ENCODE measurements at regions not wholly inside any gene's neighbourhood (a gene's known extent, or its start where the extent isn't known, plus 50 kb on each side); places are given as distances from the start of the nearest gene placed in this dataset.
A peak's percentile ranks its signal among the peaks of the same experiment; 100 is the strongest.

DNA sequence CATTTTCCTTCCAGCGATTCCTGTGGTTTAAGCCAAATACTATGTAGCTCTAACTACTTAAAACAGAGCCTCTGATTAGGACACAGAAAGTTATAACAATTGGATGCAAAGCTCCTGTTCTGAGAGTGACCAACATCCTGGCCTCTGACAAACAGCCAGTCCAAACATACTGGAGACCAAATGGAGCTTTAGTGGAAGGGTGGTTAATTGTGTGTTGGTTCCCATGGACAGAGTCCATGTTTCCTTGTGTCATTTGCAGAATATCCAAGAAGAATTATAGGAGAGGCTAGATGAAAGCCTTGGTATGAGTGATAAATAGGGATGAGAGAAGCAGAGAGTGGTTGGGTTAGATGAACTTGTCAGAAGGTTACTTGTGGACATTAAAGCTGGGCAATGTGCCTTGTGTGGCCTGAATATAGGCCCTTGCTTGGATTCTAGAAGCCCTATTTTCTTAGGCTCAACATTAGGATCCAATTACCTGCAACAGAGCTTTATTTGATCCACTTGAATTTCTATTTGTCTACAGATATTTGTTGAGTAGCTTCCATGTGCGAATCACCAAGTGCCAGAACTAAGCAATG lies 180.5 kb upstream of the GORAB start:
- Histone ChIP-seq H3K27me3 (ENCODE audit: insufficient read depth, low read length) (no peaks in the 10 kb centered on the region), H3K9me3 (ENCODE audit: control insufficient read depth in 1 of 2, low read length in 2 of 2) (no peaks in the 10 kb centered on the region), H3K4me3 (ENCODE audit: low read length in 2 of 2) (no peak overlapping the region), H3K36me3 (ENCODE audit: insufficient read depth, low read length) (no peaks in the 10 kb centered on the region), H3K27ac (ENCODE audit: low read depth, low read length) (no peak overlapping the region), H3K4me1 (ENCODE audit: insufficient read depth, low read length) (no peaks in the 10 kb centered on the region)
- no peaks in the 10 kb centered on the region for H3K4me1 Mint-ChIP-seq
- H3K27ac Mint-ChIP-seq: peak overlapping the region in 1 of 7 donors; percentile 11
- no peaks in the 10 kb centered on the region for H3K36me3 Mint-ChIP-seq
- H3K27me3 Mint-ChIP-seq: peaks cover 0 to 6% of the 10 kb centered on the region in 2 donors
- intact Hi-C loops (cut with micrococcal nuclease): no loop called here
- CTCF ChIA-PET (ENCODE audit: partially characterized antibody): no interaction called here
- POLR2A ChIA-PET (ENCODE audit: partially characterized antibody): no interaction called here
- H3K4me3 Mint-ChIP-seq: no peak overlapping the region
- DNase-seq: no peak
- peaks cover 0 to 1% (median 0%) of the 10 kb centered on the region in 8 donors for H3K9me3 Mint-ChIP-seq

DNA sequence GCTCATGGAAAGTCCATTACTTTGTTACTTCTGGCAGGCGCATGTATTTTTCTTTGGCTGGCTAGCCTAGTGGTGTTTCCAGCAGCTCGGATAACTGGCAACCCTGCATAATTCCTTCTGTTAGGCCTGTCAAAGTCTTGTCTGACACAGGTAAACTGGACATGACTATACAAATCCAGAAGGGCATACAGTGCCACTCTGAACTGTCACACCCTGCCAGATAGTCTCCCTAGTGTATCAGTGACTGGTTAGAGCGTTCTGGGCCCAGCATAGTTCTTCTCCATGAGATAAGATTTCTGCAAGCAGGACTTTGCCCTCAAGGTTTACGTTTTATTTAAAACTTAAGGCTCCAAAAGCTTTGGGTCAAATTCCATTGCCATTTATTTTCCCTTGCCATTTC lies 177.7 kb upstream of the GORAB start:
- intact Hi-C loops (cut with micrococcal nuclease): no loop called here
- ChIA-PET POLR2A (ENCODE audit: partially characterized antibody) (no interaction called here), CTCF (ENCODE audit: partially characterized antibody) (no interaction called here)
- Histone ChIP-seq H3K36me3 (ENCODE audit: insufficient read depth, low read length) (no peaks in the 10 kb centered on the region), H3K27me3 (ENCODE audit: insufficient read depth, low read length) (no peaks in the 10 kb centered on the region), H3K9me3 (ENCODE audit: control insufficient read depth in 1 of 2, low read length in 2 of 2) (no peaks in the 10 kb centered on the region), H3K27ac (ENCODE audit: low read depth, low read length) (no peak overlapping the region), H3K4me3 (ENCODE audit: low read length in 2 of 2) (no peak overlapping the region), H3K4me1 (ENCODE audit: insufficient read depth, low read length) (no peaks in the 10 kb centered on the region)
- no peak overlapping the region for H3K27ac Mint-ChIP-seq
- H3K36me3 Mint-ChIP-seq: no peaks in the 10 kb centered on the region
- H3K27me3 Mint-ChIP-seq: peaks cover 0 to 5% of the 10 kb centered on the region in 2 donors
- H3K9me3 Mint-ChIP-seq: peaks cover 0 to 10% (median 2%) of the 10 kb centered on the region in 8 donors
- H3K4me3 Mint-ChIP-seq: no peak overlapping the region
- no peaks in the 10 kb centered on the region for H3K4me1 Mint-ChIP-seq
- no peak for DNase-seq

DNA sequence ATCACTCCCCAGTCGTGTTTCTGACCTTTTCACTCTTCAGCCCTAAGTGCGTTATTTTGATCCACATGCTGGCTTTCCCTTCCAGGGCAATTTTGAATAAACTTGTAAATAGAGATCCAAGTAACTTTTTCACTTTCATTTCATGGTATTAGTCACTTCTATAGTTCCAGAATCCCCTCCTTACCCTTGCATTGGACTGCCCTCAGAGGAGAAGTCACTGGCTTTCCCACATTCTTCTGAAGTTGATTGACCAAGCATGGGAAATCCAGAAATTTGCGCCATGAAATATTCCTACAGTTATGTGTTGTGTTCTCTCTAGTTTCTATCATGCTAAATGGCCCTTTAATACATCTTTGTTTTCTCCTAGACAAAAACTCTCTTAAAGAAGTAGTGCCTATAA lies 177.3 kb upstream of the GORAB start:
- H3K9me3 Mint-ChIP-seq: peaks cover 0 to 13% (median 2%) of the 10 kb centered on the region in 8 donors
- no peaks in the 10 kb centered on the region for H3K36me3 ChIP-seq (ENCODE audit: insufficient read depth, low read length)
- POLR2A ChIA-PET (ENCODE audit: partially characterized antibody): no interaction called here

DNA sequence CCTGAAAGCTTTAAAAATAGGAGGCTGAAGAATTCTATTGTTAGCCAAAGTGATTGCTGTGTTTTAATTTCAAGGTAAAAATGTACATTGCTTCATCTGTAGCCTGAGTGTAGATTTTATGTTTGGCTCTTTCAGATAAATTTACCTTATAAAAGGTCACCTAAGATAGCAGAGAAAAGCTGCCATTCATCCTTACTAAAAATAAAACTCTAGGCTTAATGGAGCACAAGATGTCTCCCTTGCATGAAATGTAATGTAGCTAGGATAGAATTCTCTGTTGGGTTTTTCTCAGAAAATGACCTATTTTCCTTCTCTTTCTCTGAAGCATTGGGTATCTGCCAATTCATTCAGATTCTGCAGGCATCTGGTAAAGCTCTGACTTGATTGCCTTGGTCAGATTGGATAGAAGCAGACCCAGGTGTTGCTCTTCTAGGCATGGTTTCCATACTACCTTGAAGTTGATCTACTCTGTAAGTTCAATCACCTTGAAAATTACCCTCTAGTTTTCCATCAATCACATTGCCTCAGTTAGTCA lies 176.6 kb upstream of the GORAB start:
- ChIA-PET CTCF (ENCODE audit: partially characterized antibody) (no interaction called here), POLR2A (ENCODE audit: partially characterized antibody) (no interaction called here)
- Mint-ChIP-seq H3K9me3 (peaks cover 2 to 15% (median 3%) of the 10 kb centered on the region in 8 donors), H3K36me3 (no peaks in the 10 kb centered on the region), H3K27ac (no peak overlapping the region), H3K27me3 (peaks cover 0 to 4% of the 10 kb centered on the region in 2 donors), H3K4me3 (no peak overlapping the region), H3K4me1 (no peaks in the 10 kb centered on the region)
- no peaks in the 10 kb centered on the region for H3K9me3 ChIP-seq (ENCODE audit: control insufficient read depth in 1 of 2, low read length in 2 of 2)
- H3K27ac ChIP-seq (ENCODE audit: low read depth, low read length): no peak overlapping the region
- no peaks in the 10 kb centered on the region for H3K27me3 ChIP-seq (ENCODE audit: insufficient read depth, low read length)
- intact Hi-C loops (cut with micrococcal nuclease): no loop called here
- no peaks in the 10 kb centered on the region for H3K36me3 ChIP-seq (ENCODE audit: insufficient read depth, low read length)
- no peak overlapping the region for H3K4me3 ChIP-seq (ENCODE audit: low read length in 2 of 2)
- no peak for DNase-seq
- no peaks in the 10 kb centered on the region for H3K4me1 ChIP-seq (ENCODE audit: insufficient read depth, low read length)

More for the DNA sequence above, 177.3 kb upstream of the GORAB start:
- Mint-ChIP-seq H3K27me3 (peaks cover 0 to 4% of the 10 kb centered on the region in 2 donors), H3K27ac (no peak overlapping the region), H3K4me3 (no peak overlapping the region), H3K4me1 (no peaks in the 10 kb centered on the region), H3K36me3 (no peaks in the 10 kb centered on the region)
- CTCF ChIA-PET (ENCODE audit: partially characterized antibody): no interaction called here
- Histone ChIP-seq H3K4me1 (ENCODE audit: insufficient read depth, low read length) (no peaks in the 10 kb centered on the region), H3K9me3 (ENCODE audit: control insufficient read depth in 1 of 2, low read length in 2 of 2) (no peaks in the 10 kb centered on the region), H3K27ac (ENCODE audit: low read depth, low read length) (no peak overlapping the region), H3K27me3 (ENCODE audit: insufficient read depth, low read length) (no peaks in the 10 kb centered on the region), H3K4me3 (ENCODE audit: low read length in 2 of 2) (no peak overlapping the region)
- no peak for DNase-seq
- intact Hi-C loops (cut with micrococcal nuclease): no loop called here

DNA sequence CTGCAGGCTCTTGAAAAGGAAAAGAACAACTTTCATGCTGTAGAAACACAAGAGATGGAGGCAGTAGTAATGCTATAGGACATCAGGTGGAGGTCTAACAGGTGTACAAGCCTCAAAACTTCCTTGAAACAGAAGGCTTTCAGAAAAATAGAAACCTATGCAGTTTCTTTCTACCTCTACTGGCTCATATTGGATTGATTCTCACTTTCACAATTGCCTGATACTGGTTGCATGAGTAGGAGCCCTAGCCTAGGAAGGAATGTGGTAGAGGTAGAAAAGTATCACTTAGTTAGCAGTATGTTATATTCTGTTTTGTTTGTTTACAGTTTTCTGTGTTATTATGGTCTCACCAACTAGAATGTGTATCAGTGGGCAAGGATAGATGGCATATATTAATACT lies 175.4 kb upstream of the GORAB start:
- intact Hi-C loops (cut with micrococcal nuclease): no loop called here
- H3K9me3 ChIP-seq (ENCODE audit: control insufficient read depth in 1 of 2, low read length in 2 of 2): no peaks in the 10 kb centered on the region
- ChIA-PET POLR2A (ENCODE audit: partially characterized antibody) (no interaction called here), CTCF (ENCODE audit: partially characterized antibody) (no interaction called here)
- Mint-ChIP-seq H3K36me3 (no peaks in the 10 kb centered on the region), H3K4me3 (no peak overlapping the region), H3K27me3 (peaks cover 0 to 4% of the 10 kb centered on the region in 2 donors), H3K27ac (no peak overlapping the region), H3K9me3 (peaks cover 2 to 15% (median 3%) of the 10 kb centered on the region in 8 donors), H3K4me1 (no peaks in the 10 kb centered on the region)
- H3K4me1 ChIP-seq (ENCODE audit: insufficient read depth, low read length): no peaks in the 10 kb centered on the region
- H3K27ac ChIP-seq (ENCODE audit: low read depth, low read length): no peak overlapping the region
- H3K27me3 ChIP-seq (ENCODE audit: insufficient read depth, low read length): no peaks in the 10 kb centered on the region
- H3K4me3 ChIP-seq (ENCODE audit: low read length in 2 of 2): no peak overlapping the region
- DNase-seq: no peak
- H3K36me3 ChIP-seq (ENCODE audit: insufficient read depth, low read length): no peaks in the 10 kb centered on the region

DNA sequence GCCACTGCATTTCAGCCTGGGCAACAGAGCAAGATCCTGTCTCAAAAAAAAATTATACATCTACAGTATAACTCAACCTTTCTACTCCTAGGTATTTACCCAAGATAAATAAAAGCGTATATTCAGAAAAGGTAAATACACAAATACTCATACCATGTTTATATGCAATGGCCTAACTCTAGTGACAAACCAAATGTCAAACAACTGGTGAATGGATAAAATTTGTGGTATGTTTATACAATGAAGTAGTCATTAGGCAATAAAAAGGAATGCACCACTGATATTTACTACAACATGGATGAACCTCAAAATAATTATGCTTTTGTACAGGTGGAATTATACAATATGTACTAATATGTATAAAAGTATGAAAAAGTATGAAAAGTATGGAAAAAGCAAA lies 174.2 kb upstream of the GORAB start:
- Mint-ChIP-seq H3K27me3 (peaks cover 0 to 4% of the 10 kb centered on the region in 2 donors), H3K4me1 (no peaks in the 10 kb centered on the region), H3K36me3 (no peaks in the 10 kb centered on the region), H3K27ac (no peak overlapping the region), H3K9me3 (peaks cover 2 to 15% (median 3%) of the 10 kb centered on the region in 8 donors), H3K4me3 (no peak overlapping the region)
- ChIA-PET POLR2A (ENCODE audit: partially characterized antibody) (no interaction called here), CTCF (ENCODE audit: partially characterized antibody) (no interaction called here)
- no peak for DNase-seq
- H3K36me3 ChIP-seq (ENCODE audit: insufficient read depth, low read length): no peaks in the 10 kb centered on the region
- no peak overlapping the region for H3K4me3 ChIP-seq (ENCODE audit: low read length in 2 of 2)
- H3K9me3 ChIP-seq (ENCODE audit: control insufficient read depth in 1 of 2, low read length in 2 of 2): no peaks in the 10 kb centered on the region
- intact Hi-C loops (cut with micrococcal nuclease): no loop called here
- H3K27me3 ChIP-seq (ENCODE audit: insufficient read depth, low read length): no peaks in the 10 kb centered on the region
- no peak overlapping the region for H3K27ac ChIP-seq (ENCODE audit: low read depth, low read length)
- H3K4me1 ChIP-seq (ENCODE audit: insufficient read depth, low read length): no peaks in the 10 kb centered on the region

DNA sequence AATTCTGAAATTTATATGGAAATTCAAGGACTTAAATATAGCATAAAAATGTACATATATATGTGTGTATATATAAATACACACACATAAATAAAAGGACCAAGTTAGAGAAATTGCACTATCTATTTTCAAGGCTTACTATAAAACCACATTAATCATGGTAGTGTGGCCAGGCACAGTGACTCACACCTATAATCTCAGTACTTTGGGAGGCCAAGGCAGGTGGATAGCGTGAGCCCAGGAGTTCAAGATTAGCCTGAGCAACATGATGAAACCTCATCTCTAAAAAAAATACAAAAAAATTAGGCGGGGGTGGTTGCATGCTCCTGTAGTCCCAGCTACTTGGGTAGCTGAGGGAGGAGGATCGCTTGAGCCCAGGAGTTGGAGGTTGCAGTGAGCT lies 171.4 kb upstream of the GORAB start:
- Histone ChIP-seq H3K36me3 (ENCODE audit: insufficient read depth, low read length) (no peaks in the 10 kb centered on the region), H3K27ac (ENCODE audit: low read depth, low read length) (no peak overlapping the region), H3K4me3 (ENCODE audit: low read length in 2 of 2) (no peak overlapping the region), H3K27me3 (ENCODE audit: insufficient read depth, low read length) (no peaks in the 10 kb centered on the region), H3K4me1 (ENCODE audit: insufficient read depth, low read length) (no peaks in the 10 kb centered on the region), H3K9me3 (ENCODE audit: control insufficient read depth in 1 of 2, low read length in 2 of 2) (no peaks in the 10 kb centered on the region)
- no peak overlapping the region for H3K27ac Mint-ChIP-seq
- intact Hi-C loops (cut with micrococcal nuclease): no loop called here
- no peak for DNase-seq
- H3K9me3 Mint-ChIP-seq: peaks cover 3 to 23% (median 7%) of the 10 kb centered on the region in 8 donors
- no peaks in the 10 kb centered on the region for H3K36me3 Mint-ChIP-seq
- H3K4me1 Mint-ChIP-seq: no peaks in the 10 kb centered on the region
- CTCF ChIA-PET (ENCODE audit: partially characterized antibody): no interaction called here
- POLR2A ChIA-PET (ENCODE audit: partially characterized antibody): no interaction called here
- H3K4me3 Mint-ChIP-seq: no peak overlapping the region
- peaks cover 0 to 3% of the 10 kb centered on the region in 2 donors for H3K27me3 Mint-ChIP-seq

DNA sequence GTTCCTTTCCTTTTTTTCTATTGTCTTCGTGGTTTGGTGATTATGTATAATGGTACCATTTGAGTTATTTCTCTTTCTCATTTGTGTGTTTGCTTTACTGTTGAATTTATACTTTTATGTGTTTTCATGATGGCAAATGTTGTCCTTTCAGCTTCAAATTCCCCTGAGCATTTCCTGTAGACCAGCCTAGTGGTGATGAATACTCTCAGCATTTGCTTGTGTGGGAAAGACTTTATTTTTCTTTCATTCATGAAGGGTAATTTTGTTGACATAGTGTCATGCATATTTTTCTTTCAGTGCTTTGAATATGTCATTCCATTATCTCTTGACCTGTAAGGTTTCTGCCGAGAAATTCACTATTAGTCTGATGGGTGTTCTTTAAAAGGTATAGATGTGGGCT lies 166.6 kb upstream of the GORAB start:
- intact Hi-C loops (cut with micrococcal nuclease): no loop called here
- DNase-seq: no peak
- Histone ChIP-seq H3K36me3 (ENCODE audit: insufficient read depth, low read length) (no peaks in the 10 kb centered on the region), H3K4me1 (ENCODE audit: insufficient read depth, low read length) (no peaks in the 10 kb centered on the region), H3K27me3 (ENCODE audit: insufficient read depth, low read length) (no peaks in the 10 kb centered on the region), H3K4me3 (ENCODE audit: low read length in 2 of 2) (no peak overlapping the region), H3K27ac (ENCODE audit: low read depth, low read length) (no peak overlapping the region), H3K9me3 (ENCODE audit: control insufficient read depth in 1 of 2, low read length in 2 of 2) (no peaks in the 10 kb centered on the region)
- H3K4me1 Mint-ChIP-seq: no peaks in the 10 kb centered on the region
- ChIA-PET POLR2A (ENCODE audit: partially characterized antibody) (no interaction called here), CTCF (ENCODE audit: partially characterized antibody) (no interaction called here)
- H3K9me3 Mint-ChIP-seq: peaks cover 0 to 20% (median 6%) of the 10 kb centered on the region in 8 donors
- H3K36me3 Mint-ChIP-seq: no peaks in the 10 kb centered on the region
- H3K4me3 Mint-ChIP-seq: no peak overlapping the region
- H3K27ac Mint-ChIP-seq: no peak overlapping the region
- peaks cover 3 to 11% of the 10 kb centered on the region in 2 donors for H3K27me3 Mint-ChIP-seq
